ENCODE measurements at regions not wholly inside any gene's neighbourhood (a gene's known extent, or its start where the extent isn't known, plus 50 kb on each side); places are given as distances from the start of the nearest gene placed in this dataset.
"Not testable (repeated sequence)": the region's sequence is repeated elsewhere in the genome, so short reads cannot be mapped to it uniquely, and the experiment has no call there.

- no peak for TF ChIP-seq TAF1 (IDR thresholded peaks at IDR 0.05; ENCODE audit: borderline replicate concordance, low read depth, low read length)
- no peak for TF ChIP-seq TEAD4 (IDR thresholded peaks at IDR 0.05; ENCODE audit: borderline replicate concordance, insufficient read depth)
- no peak for TF ChIP-seq JUND (IDR thresholded peaks at IDR 0.05)
- TF ChIP-seq FOXJ3 (CRISPR knock-in tag; IDR thresholded peaks at IDR 0.05): no peak
- TF ChIP-seq CTCF (IDR thresholded peaks at IDR 0.05): no peak
Measured at GRCh38 chr6:166235666-166236292, 68.1 kb upstream of the TBXT start (continued).

- H3F3A ChIP-seq (replicated peaks; ENCODE audit: insufficient read depth); H3K27ac ChIP-seq (ENCODE audit: low read depth in 2 of 2, low read length in 1 of 2); POLR2A ChIA-PET; H3K9me3 ChIP-seq; DNase-seq; H3K4me1 ChIP-seq (ENCODE audit: control insufficient read depth in 1 of 2, insufficient read depth in 2 of 2, low read depth in 1 of 2, low read length in 1 of 2); H3K79me2 ChIP-seq (ENCODE audit: insufficient read depth); H3K9ac ChIP-seq; H3K4me2 ChIP-seq; CTCF ChIA-PET; H3K36me3 ChIP-seq (replicated peaks in 1 of 2; ENCODE audit: control insufficient read depth in 1 of 2, insufficient read depth in 2 of 2, low read length in 1 of 2); H2AFZ ChIP-seq (ENCODE audit: low read depth); H3K4me3 ChIP-seq (ENCODE audit: low read depth in 2 of 2, low read length in 1 of 2); H3K9me2 ChIP-seq; H4K20me1 ChIP-seq (ENCODE audit: insufficient read depth): not testable (repeated sequence)
- peaks cover 23% of the 10 kb centered on the region; the same call in 1 of the 2 replicates for H3K27me3 ChIP-seq (ENCODE audit: insufficient read depth)
- WGBS (ENCODE audit: low lambda C conversion rate): 17% methylated on average over 2 of the region's 2 CpGs
Measured at GRCh38 chr6:166231181-166231580, 63.5 kb upstream of the TBXT start.

GRCh38 chr6:166228839-166229528 is 61.3 kb upstream of the TBXT start:
- H3K36me3 ChIP-seq (replicated peaks in 1 of 2; ENCODE audit: control insufficient read depth in 1 of 2, insufficient read depth in 2 of 2, low read length in 1 of 2): no peaks in the 10 kb centered on the region
- peaks cover 22% of the 10 kb centered on the region; the same call in 1 of the 2 replicates for H3K27me3 ChIP-seq (ENCODE audit: insufficient read depth)
- H3K4me2 ChIP-seq: no peak overlapping the region
- 8% methylated on average over 11 of the region's 16 CpGs for WGBS (ENCODE audit: low lambda C conversion rate)
- no peak overlapping the region for H3K4me3 ChIP-seq (ENCODE audit: low read depth in 2 of 2, low read length in 1 of 2)
- ChIA-PET POLR2A (no interaction called here), CTCF (no interaction called here)
- H3K27ac ChIP-seq (ENCODE audit: low read depth in 2 of 2, low read length in 1 of 2): no peak overlapping the region
- no peaks in the 10 kb centered on the region for H4K20me1 ChIP-seq (ENCODE audit: insufficient read depth)
- DNase-seq: no peak
- no peaks in the 10 kb centered on the region for H3F3A ChIP-seq (replicated peaks; ENCODE audit: insufficient read depth)
- TF ChIP-seq IRF3 (IDR thresholded peaks at IDR 0.05; ENCODE audit: low read depth, low read length): no peak
- H3K4me1 ChIP-seq (ENCODE audit: control insufficient read depth in 1 of 2, insufficient read depth in 2 of 2, low read depth in 1 of 2, low read length in 1 of 2): no peaks in the 10 kb centered on the region
- no peaks in the 10 kb centered on the region for H3K9me3 ChIP-seq
- H2AFZ ChIP-seq (ENCODE audit: low read depth): no peak overlapping the region
- no peaks in the 10 kb centered on the region for H3K9me2 ChIP-seq
- H3K9ac ChIP-seq: no peak overlapping the region
- H3K79me2 ChIP-seq (ENCODE audit: insufficient read depth): no peaks in the 10 kb centered on the region
